Muscle of leg (tissue), 3 donors: ENCODE measurements at regions not wholly inside any gene's neighbourhood (a gene's known extent, or its start where the extent isn't known, plus 50 kb on each side); places are given as distances from the start of the nearest gene placed in this dataset.

Source experiments
- DNase-seq: peaks from one replicate; pipeline ENCODE4 v3.0.0; 2013
- H3K27ac ChIP-seq: one replicate; pipeline ENCODE4 v1.5.1; 2013; ENCODE audit warnings: mild to moderate bottlenecking, low read length, control low read depth
- H3K27me3 ChIP-seq: one replicate; pipeline ENCODE4 v1.6.1; 2013; ENCODE audit warnings: low read length; ENCODE audit not compliant: control insufficient read depth, insufficient read depth
- H3K36me3 ChIP-seq: one replicate; pipeline ENCODE4 v1.6.1; 2013; ENCODE audit warnings: low read length; ENCODE audit not compliant: control insufficient read depth, insufficient read depth
- H3K4me1 ChIP-seq: one replicate; pipeline ENCODE4 v1.6.1; 2013; ENCODE audit warnings: low read length; ENCODE audit not compliant: control insufficient read depth, insufficient read depth
- H3K4me3 ChIP-seq: one replicate; pipeline ENCODE4 v1.5.1; 2013; ENCODE audit warnings: low read length, control low read depth
- H3K9me3 ChIP-seq: replicated peaks from 2 replicates; pipeline ENCODE4 v1.6.1; 2013; ENCODE audit warnings: low read depth, low read length; ENCODE audit not compliant: control insufficient read depth
- WGBS: methylation state at CpG from one replicate; pipeline ENCODE4 v1.1.5; 2013; ENCODE audit warnings: missing lambda C conversion rate; ENCODE audit not compliant: insufficient coverage; 5-methylcytosine and 5-hydroxymethylcytosine counted together

GRCh38 chr5:90308787-90309585, 100.6 kb downstream of the CETN3 start:
- DNase-seq: no peak
- Histone ChIP-seq H3K4me3 (no peak overlapping the region), H3K9me3 (no peaks in the 10 kb centered on the region), H3K4me1 (no peaks in the 10 kb centered on the region), H3K27ac (no peak overlapping the region), H3K27me3 (no peaks in the 10 kb centered on the region), H3K36me3 (no peaks in the 10 kb centered on the region)
- no CpG with 5 or more reads among the region's 4 CpGs for WGBS

GRCh38 chr5:90307782-90308181, 101.8 kb downstream of the CETN3 start:
- no peaks in the 10 kb centered on the region for H3K4me1 ChIP-seq
- no peak overlapping the region for H3K4me3 ChIP-seq
- H3K27ac ChIP-seq: no peak overlapping the region
- H3K36me3 ChIP-seq: no peaks in the 10 kb centered on the region
- H3K27me3 ChIP-seq: no peaks in the 10 kb centered on the region
- no peak for DNase-seq
- no peaks in the 10 kb centered on the region for H3K9me3 ChIP-seq
- WGBS: no CpG with 5 or more reads among the region's 1 CpG

- no peak overlapping the region for H3K27ac ChIP-seq
- no peaks in the 10 kb centered on the region for H3K27me3 ChIP-seq
- no peak overlapping the region for H3K4me3 ChIP-seq
- no peaks in the 10 kb centered on the region for H3K4me1 ChIP-seq
- no peaks in the 10 kb centered on the region for H3K36me3 ChIP-seq
- no peaks in the 10 kb centered on the region for H3K9me3 ChIP-seq
- no peak for DNase-seq
These were observed 102.2 kb downstream of the CETN3 start for GRCh38 chr5:90307322-90307721.

GRCh38 chr5:90306613-90307012, 102.9 kb downstream of the CETN3 start:
- H3K27ac ChIP-seq: no peak overlapping the region
- H3K4me3 ChIP-seq: no peak overlapping the region
- no peaks in the 10 kb centered on the region for H3K36me3 ChIP-seq
- H3K27me3 ChIP-seq: no peaks in the 10 kb centered on the region
- H3K4me1 ChIP-seq: no peaks in the 10 kb centered on the region
- no peak for DNase-seq
- no peaks in the 10 kb centered on the region for H3K9me3 ChIP-seq

- no peak overlapping the region for H3K27ac ChIP-seq
- no CpG with 5 or more reads among the region's 3 CpGs for WGBS
- no peaks in the 10 kb centered on the region for H3K9me3 ChIP-seq
- DNase-seq: no peak
- H3K4me1 ChIP-seq: no peaks in the 10 kb centered on the region
- H3K4me3 ChIP-seq: no peak overlapping the region
- H3K36me3 ChIP-seq: no peaks in the 10 kb centered on the region
- H3K27me3 ChIP-seq: no peaks in the 10 kb centered on the region
These were observed 104.4 kb downstream of the CETN3 start for GRCh38 chr5:90305041-90305720.

GRCh38 chr5:90301248-90301647, 108.3 kb downstream of the CETN3 start:
- H3K9me3 ChIP-seq: no peaks in the 10 kb centered on the region
- H3K4me1 ChIP-seq: no peaks in the 10 kb centered on the region
- H3K27ac ChIP-seq: no peak overlapping the region
- 38% methylated on average over 1 of the region's 2 CpGs for whole genome bisulfite sequencing
- H3K4me3 ChIP-seq: no peak overlapping the region
- H3K27me3 ChIP-seq: no peaks in the 10 kb centered on the region
- no peaks in the 10 kb centered on the region for H3K36me3 ChIP-seq
- no peak for DNase-seq

GRCh38 chr5:90297045-90297764, 112.4 kb downstream of the CETN3 start:
- Histone ChIP-seq H3K4me3 (no peak overlapping the region), H3K4me1 (no peaks in the 10 kb centered on the region), H3K27ac (no peak overlapping the region), H3K27me3 (no peaks in the 10 kb centered on the region), H3K9me3 (no peaks in the 10 kb centered on the region), H3K36me3 (no peaks in the 10 kb centered on the region)
- 20% methylated on average over 2 of the region's 7 CpGs for WGBS
- DNase-seq: no peak

- Histone ChIP-seq H3K27ac (no peak overlapping the region), H3K4me3 (no peak overlapping the region), H3K27me3 (no peaks in the 10 kb centered on the region), H3K9me3 (no peaks in the 10 kb centered on the region), H3K36me3 (no peaks in the 10 kb centered on the region), H3K4me1 (no peaks in the 10 kb centered on the region)
- no peak for DNase-seq
- WGBS: no CpG with 5 or more reads among the region's 5 CpGs
These were observed 115.0 kb downstream of the CETN3 start for GRCh38 chr5:90294604-90295003.

- Histone ChIP-seq H3K4me1 (no peaks in the 10 kb centered on the region), H3K27ac (no peak overlapping the region), H3K4me3 (no peak overlapping the region), H3K27me3 (no peaks in the 10 kb centered on the region), H3K36me3 (no peaks in the 10 kb centered on the region), H3K9me3 (no peaks in the 10 kb centered on the region)
- WGBS: 80% methylated on average over 1 of the region's 2 CpGs
- no peak for DNase-seq
These were observed 115.6 kb downstream of the CETN3 start for GRCh38 chr5:90293931-90294330.

- H3K4me3 ChIP-seq: no peak overlapping the region
- 67% methylated on average over 5 of the region's 5 CpGs for WGBS
- H3K36me3 ChIP-seq: no peaks in the 10 kb centered on the region
- no peaks in the 10 kb centered on the region for H3K27me3 ChIP-seq
- no peaks in the 10 kb centered on the region for H3K9me3 ChIP-seq
- H3K4me1 ChIP-seq: no peaks in the 10 kb centered on the region
- no peak for DNase-seq
- H3K27ac ChIP-seq: no peak overlapping the region
These were observed 118.9 kb downstream of the CETN3 start for GRCh38 chr5:90290648-90291047.
